ENCODE measurements at regions not wholly inside any gene's neighbourhood (a gene's known extent, or its start where the extent isn't known, plus 50 kb on each side); places are given as distances from the start of the nearest gene placed in this dataset.
"Not testable (repeated sequence)": the region's sequence is repeated elsewhere in the genome, so short reads cannot be mapped to it uniquely, and the experiment has no call there.

GRCh38 chr1:72985024-72985423 is 702.7 kb upstream of the NEGR1 start:
- TF ChIP-seq YY1 (IDR thresholded peaks at IDR 0.05; ENCODE audit: insufficient read depth, insufficient read length); ZNF274 (IDR thresholded peaks at IDR 0.05; ENCODE audit: low read depth, low read length); SUZ12 (IDR thresholded peaks at IDR 0.05; ENCODE audit: extremely low read depth, insufficient read depth, insufficient read length): not testable (repeated sequence)

Measured in NT2/D1 (cell line).